Kasumi-1 (cell line): ENCODE measurements at regions not wholly inside any gene's neighbourhood (a gene's known extent, or its start where the extent isn't known, plus 50 kb on each side); places are given as distances from the start of the nearest gene placed in this dataset.

Experiments
- DNase-seq, 2 experiments: peaks; one replicate each; lab custom pipeline; 2025; lab: John Stamatoyannopoulos, UW

DNA sequence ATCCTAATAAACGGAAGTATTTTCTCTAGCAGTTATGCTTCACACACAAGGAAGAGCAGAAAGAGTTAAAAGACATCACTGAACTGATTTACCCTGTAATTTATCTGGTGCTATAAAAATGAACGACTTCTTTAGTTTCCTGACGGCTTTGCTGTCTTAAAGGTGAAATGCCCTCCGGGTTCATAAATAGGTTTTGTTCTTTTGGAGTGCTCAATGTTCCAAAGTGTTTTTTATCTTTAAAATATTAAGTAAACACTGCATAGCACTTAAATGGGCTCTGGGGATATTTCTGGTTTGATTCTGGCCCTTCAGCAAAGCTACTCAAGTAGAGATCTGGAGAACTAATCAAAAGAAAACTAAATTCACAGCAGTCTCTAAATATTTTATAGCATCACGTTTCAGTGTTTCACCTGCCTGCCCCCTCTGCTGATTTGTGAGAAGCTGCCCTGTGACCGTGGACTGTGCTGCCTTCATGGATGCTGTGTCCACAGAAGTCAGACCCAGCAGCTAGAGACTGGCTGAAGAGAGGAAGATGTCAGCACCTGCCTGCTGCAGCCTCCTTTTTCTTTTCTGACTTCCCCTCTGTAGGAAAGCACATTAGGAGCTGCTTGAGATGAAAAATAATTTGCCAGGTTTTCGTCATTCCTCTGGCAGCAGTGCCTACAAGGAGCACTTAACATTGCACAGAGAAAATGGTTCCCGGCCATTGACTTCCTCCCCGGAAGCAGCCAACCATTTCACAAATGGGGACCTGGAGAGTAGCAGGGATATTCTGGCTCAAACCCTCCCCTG, 205.1 kb upstream of the FSCB start:
- no peak for DNase-seq

DNA sequence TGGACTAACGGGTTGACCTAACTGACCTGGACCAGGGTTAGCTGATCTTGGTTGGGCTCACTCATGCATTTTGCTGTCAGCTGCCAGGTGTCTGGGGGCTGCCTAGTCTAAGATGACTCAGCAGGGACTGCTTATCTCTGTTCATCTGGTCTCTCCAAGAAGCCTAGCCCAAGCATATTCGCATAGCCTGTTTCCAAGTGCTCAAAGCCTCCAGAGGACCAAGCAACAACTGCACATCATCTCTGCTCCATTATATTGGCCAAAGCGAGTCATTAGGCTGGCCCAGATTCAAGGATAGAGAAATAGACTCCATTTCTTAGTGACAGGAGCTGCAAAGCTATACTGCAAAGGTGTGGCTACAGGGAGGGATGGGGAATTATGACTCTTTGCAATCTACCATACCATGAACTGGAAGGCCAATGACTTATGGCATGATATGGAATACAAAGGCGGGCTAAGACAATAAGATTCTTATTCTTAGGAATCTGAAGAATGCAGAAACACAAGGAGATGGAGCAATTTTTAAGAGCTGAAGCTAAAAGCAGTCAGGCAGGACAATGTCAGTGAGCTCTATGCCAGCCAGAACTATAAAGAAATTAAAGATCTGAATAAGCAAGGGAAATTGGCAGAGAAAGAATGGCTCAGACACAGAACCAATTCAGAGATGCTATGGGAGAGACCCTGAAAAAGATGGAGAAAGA, 194.6 kb upstream of the FSCB start:
- no peak for DNase-seq

DNA sequence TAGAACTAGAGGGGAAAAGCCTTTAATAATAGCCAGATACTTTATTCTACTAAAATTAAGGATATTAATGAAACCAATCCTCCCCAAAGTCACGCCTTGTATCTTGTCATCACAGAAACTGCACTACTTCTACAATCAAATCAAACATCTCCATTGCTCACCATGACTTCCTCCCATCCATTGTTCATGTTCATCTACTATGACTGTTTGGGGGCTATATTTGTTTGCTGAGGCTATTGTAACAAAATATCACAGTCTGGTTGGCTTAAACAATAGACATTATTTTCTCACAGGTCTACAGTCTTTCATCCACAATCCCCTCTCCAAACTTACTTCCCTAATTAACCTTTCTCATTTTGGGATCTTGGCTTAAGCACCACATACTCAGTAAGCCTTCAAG, 193.6 kb upstream of the FSCB start:
- DNase-seq: no peak

DNA sequence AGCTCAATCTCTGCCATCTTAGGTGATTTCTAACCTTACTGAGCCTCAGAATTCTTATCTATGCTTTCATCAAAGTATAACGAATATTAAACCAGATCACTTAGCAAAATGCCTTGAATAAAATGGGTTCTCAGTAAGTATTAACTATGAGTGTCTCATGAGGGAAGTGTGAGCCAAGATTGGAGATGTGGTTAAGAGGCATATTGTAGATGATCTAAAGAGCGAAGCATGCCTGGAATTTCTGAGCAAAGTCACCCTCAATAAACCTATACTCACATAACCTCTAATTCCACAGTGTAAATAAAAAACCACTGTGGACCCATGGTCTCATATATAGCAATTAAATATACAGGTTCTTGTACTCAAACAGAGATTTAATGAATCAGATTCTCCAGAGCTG, 193.1 kb upstream of the FSCB start:
- DNase-seq: no peak

DNA sequence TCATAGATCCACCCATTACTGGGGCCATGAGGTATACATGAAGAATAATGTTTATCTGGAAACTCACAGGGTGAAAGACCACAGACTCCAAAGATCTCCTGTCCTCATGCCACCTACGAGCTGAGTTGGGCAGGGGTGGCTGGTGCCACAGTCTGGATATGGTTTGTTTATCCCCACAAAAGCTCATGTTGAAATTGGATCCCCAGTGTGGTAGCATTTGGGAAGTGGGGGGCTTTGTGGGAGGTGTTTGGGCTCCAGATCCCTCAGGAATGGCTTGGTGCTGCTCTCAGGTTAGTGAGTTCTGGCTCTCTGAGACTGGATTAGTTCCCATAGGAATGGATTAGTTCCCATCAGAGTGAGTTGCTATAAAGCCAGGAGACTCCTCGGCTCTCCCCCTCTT, 192.3 kb upstream of the FSCB start:
- no peak for DNase-seq

DNA sequence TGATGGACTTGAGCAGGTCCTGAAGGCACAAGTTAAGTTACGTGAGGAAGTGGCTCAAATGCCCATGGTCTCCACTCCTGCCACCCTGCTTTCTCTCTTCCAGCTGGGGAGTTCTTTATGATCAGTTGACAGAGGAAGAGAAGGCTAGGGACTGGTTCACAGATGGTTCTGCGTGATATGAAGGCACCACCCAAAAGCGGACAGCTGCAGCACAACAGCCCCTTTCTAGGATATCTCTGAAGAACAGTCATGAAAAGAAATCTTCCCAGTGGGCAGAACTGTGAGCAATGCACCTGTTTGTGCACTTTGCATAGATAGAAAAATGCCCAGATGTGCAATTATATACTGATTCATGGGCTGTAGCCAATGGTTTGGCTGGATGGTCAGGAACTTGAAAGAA, 162.4 kb upstream of the FSCB start:
- DNase-seq: no peak

DNA sequence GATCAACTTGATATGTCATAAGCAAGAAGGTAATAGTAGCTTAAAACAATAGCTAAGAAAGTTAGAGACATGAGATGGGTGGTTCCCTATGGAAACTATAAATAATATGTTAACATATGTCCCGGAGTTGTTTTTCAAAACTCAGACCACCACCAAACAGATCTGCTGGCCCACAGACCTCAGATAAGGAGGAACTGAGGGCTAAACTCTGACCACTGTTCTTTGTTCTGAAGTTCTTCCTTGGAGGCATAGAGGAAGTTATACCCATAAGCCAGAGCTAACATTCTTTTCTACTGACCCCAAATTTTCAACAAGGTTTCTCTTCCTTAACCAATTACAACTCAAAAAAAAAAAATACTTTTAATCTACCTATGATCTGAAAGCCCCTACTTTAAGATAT, 156.1 kb upstream of the FSCB start:
- peak; percentile 30 to 31 for DNase-seq

DNA sequence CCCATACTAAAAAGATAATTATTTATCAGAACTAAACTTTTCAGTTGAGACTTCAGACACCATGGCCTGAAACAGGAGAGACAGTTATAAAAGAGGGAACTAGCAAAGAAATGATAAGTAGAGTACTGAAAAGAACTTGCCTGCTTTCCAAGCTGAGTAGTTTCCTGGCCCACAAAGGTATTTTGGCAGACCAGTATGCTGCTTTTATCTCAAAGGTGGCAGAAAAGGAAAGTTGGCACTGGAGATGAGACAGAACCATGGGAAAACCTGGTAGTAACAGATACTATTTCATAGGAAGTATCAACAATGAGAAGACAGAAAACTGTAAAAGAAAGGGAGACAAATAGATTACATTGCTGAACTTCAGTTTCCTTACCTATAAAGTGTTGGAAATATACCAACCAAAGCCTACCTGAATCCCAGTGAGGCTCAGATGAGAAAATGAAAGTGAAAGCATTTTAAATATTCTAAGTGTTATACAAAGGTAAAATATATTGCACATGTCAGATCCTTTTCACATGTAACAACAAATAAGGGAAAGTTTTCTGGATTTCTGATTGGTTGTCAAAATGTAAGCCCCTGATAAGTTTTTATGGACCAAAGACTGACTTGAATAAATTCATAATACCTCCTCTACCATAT, 155.3 kb upstream of the FSCB start:
- peak in 1 of 2 experiments; percentile 19 for DNase-seq

DNA sequence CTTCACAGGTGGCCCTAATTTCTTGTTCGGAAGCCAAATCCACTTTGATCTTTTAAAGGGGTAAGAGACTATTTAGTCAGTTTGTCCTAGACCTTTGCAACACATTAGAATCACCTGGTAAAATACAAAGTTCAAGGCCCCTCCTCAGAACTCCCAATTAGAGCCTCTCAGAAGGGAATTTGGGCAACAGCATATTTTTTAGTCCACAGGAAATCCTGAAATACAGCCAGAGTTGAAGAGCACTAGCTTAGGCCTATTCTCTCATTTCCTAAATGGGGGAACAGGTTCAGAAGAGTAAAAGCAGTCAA, 151.3 kb upstream of the FSCB start:
- DNase-seq: no peak

DNA sequence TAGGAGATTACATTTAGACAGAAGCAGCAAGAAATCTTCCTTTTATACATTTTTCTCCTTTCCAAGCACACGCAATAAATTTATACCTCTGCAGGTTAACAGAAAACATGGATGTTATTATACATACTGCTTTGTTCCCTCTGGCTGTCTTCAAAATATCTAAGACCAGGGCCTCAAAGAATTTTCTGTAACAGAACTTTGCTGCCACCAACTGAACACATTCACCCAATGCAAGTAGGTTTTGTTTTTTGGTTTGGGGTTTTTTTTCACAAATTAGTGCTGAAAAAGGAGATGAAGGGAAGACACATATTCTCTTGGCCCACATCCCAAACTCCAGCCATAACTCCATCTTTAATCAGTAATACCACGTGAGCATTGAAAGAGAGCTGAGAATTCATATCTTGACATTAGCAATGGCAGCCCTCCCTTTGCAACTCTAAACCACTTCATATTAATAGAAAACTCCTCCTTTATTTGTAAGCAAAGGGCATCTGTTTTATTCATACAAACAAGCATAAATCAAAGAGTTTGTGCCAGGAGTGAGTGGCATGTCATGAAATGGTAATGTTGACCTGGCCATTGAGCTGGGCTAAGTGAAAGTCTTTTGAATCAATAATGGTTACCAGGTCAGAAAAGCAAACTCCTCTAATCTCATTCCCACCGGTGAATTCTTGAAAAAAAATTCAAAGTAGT, 150.8 kb upstream of the FSCB start:
- peak; percentile 45 to 46 for DNase-seq

DNA sequence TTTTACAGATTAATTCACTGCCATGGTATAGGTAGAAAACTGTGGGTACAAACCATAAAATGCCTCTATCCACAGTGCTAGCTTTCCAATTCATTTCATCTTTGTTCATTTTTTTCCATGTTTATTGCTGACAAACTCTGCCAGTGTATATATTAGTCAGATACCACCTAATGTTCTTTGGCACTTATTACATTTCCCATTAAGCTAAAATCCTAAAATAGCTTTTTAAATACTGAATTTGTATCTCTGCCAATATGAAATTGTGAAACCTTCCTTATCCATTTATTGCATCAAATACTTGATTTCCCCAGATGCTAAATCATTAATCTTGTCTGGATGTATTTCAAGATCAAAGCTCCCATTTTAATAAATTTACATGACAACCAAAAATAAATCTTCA, 150.1 kb upstream of the FSCB start:
- no peak for DNase-seq

DNA sequence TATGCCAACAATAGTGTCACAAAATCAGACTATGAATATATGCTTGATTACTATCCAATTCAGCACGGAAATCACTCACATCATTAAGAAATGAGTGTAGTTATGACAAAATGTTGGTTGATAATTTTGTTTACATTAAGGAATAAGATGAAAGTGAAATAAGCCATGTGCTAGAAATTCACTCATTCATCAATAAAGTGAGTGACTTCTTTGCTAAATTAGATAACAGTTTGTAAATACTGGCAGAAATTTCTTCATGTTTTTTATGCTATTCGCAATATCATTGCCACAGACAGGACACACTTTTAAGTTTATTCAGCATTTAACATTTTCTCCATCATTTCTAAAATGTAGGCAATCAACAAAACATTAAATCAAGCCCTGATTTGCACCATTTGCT, 147.5 kb upstream of the FSCB start:
- no peak for DNase-seq

DNA sequence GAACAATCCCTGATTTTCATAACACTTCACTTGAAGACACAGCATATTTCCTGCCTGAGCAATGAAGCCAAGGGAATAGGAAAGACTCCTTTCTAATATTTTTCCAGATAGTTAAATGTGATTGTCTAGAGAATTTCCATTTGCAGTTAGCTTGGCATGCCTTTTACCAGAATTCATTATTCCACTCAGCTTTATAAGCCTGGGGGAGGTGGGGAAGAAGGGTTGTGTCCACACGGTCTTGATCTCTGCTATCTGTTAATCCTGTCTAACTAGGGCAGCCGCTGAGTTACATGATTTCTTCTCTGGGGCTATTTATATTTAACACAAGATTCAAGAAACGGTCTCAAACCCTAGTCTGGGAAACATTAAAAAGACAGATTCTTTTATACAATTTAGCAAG, 146.6 kb upstream of the FSCB start:
- no peak for DNase-seq

DNA sequence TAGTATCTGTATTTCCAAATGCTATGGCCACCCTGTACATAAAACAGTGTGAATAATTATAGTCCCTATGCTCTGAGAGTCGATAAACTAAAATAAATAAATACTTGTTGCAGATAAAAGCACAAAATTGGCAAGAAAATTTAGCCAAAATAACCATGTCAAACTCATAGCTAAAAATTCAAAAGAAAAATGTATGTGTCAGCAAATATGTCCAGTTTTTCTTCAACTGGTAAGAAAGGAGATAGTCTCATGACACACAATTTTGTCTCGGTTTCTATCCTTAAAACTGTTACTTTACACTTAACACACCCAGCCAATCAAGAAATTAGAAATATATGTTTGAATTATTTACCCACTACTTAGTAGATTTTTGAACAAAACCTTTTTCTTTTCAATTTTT, 145.6 kb upstream of the FSCB start:
- DNase-seq: no peak

DNA sequence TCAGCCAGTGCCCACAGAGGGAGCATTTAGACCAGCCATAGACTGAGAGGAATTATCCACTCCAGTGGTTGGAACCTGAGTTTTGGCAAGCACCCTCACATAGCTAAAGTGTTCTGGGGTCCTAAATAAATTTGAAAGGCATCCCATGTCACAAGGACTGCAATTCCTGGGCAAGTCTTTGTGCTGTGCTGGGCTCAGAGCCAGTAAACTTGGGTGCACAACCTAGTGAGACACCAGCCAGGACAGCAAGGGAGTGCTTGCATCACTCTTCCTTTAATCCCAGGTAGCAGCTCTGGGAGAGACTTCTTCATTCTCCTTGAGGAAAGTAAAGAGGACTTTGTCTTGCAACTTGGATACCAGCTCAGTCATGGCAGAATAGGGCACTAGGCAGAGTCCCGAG, 142.0 kb upstream of the FSCB start:
- no peak for DNase-seq

DNA sequence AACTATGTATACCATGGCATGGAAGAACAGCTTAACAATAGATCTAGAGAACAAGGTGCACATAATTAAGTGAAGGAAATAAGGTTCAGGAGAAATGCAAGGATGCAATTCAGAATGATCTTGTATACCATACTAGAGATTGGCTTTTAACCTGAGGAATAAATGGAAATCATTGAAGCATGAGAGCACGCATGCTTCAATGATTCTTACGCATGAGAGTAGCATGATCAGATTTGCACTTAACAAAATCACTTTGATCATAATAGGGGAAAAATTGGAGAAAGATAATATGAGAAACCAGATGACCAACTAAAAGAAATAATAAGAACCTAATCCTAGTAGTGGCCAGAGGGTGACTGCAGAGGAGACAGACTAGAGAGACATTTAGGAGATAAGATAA, 133.3 kb upstream of the FSCB start:
- DNase-seq: no peak

DNA sequence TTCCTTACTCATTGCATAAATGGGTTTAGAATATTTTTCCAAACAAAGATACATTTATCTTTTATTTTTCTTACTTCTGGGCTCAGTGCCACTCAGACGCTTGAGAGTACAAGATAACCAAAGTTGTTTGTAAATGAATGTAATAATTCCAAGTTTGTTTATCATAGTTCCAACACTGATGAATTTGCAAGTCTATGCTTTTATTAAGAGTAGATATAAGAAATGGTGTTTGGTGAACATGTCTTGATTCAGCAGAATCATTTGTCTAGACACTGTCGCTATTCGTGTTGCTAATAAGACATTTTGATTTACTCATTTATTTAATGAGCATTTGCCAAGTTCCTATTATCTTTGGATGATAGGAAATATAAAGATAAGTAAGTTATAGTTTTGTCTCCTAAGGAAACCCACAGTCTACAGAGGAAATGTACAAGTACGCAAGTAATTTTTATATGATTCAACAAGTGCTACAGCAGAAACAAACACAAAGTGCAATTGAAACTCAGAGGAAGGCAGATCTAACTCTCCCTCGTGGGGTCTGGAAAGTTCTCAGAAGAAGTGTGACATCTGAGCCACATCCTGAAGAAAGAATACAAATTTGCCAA, 132.8 kb upstream of the FSCB start:
- DNase-seq: no peak

DNA sequence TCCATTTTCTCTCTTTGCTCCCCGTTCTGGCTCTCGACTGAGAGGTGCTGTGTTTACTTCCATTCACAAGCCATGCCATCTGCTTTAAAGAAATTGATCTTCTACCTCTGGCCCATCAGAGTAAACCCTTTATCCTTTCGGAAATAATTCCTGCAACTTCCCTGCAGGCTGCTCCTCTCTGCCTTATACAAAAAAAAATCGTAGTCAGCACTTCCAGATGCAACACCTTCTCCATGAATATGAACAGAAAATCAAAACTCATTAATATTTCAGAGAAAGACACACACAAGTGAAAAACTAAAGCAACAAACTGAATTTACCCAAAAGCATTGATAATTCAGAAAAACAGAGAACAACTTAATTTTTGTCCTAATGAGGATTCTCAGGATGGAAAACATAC, 127.6 kb upstream of the FSCB start:
- DNase-seq: no peak

DNA sequence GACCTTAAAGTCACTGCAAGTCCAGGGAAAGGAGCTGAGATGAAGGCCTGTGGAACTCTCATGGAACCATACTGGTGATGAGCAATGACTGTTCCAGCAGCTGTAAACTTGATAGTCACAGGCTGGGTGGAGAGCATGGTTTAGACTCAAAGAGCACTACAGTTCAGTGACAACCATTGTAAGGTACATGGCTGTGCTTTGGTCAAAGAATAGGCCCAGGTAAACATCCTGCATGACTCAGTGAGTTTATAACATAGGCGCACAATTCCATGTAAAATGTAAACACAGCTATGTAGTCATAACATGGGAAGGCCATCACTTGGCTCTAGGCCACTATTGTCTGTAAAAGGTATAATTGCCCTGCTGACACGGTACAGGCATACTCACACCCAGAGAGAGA, 119.3 kb upstream of the FSCB start:
- no peak for DNase-seq

DNA sequence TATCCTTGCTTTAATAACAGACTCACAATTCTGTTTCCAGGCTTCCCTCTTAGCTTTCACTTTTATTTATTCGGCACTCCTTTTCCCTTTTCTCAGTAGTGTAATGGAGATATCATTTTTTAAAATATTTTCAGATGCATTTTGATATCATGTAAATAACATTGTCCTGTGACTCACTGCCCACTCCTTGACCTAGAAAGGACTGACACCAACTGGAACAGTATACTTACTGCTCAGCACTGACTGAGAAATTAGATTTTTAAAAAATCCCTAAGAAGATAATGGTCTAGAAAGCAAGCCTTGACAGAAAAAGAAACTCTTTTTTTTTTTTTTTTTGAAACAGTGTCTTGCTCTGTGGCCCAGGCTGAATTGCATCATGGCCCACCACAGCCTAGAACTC, 118.0 kb upstream of the FSCB start:
- DNase-seq: no peak

DNA sequence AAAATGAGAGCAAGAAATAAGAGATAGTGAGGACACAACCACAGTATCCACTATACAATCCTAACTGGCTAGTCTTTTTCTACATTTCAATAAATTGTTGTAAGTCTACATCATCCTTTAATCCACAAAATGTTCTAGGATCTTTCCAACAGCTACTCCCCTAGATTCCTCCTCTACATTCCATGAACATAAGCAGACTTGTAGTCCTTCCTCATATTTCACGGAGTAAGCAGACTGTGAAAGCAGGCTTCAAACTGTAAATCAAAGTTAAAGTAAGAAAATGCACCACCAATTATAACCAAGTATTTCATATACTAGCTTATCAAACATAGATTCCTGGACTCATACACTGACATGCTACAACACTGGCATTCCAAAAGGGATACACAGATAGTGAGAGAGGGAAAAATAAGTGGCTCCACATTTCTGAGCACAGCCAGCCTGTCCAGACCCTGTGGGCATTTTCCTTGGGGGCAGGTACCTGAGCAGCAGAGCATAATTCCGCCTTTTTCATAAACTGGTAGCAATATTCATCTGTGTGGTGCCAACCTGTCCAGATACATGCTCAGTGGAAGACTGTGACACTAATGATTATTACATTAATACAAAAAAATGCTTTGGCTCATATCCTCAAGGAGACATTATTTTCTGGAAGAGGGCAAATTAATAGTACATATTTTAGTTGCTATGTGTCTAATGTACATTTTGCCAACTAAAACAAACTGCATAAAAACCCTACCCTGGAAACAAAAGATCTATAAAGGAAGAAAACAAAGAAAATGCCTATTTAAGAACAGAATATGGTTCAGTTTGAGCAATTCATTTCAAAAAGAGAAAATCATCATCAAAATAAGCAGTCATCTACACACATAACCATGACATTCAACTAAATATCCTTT, 113.3 kb upstream of the FSCB start:
- no peak for DNase-seq
